ENCODE measurements at regions not wholly inside any gene's neighbourhood (a gene's known extent, or its start where the extent isn't known, plus 50 kb on each side); places are given as distances from the start of the nearest gene placed in this dataset.

DNA sequence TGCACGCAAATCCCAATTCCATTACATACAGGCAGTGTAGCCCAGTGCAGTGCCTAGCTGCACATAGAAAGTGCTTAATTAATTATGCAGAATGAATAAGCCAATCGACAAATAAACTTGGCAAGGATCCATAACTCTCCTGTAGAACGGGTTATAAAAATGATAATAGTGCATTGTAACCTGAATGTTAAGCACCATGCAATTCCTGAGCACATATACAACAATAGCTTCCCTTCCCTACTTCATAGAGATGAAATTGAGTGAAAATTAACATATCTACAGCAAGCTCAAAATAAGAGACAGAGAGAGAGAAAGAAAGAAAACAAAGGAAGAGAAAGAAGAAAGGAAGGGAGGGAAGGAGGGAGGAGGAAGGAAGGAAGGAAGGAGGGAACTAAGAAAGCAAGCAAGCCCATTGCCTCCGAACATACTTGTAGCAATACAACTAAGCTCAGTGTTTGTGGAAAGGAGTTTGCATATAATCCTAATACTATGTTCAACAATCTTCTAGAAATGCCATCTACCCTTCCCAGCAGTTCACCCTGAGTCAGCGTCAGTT is 1074.0 kb upstream of the LCORL start:
- Histone ChIP-seq H3K4me3 (ENCODE audit: insufficient read depth, low read length, poor library complexity, severe bottlenecking) (no peak overlapping the region), H2AFZ (ENCODE audit: low read depth, low read length, severe bottlenecking) (no peak overlapping the region), H3K9me3 (ENCODE audit: insufficient read depth, low read length) (no peaks in the 10 kb centered on the region), H3F3A (ENCODE audit: insufficient read depth) (no peaks in the 10 kb centered on the region), H3K36me3 (ENCODE audit: low read length) (no peaks in the 10 kb centered on the region), H3K9ac (ENCODE audit: low read length) (no peak overlapping the region), H3K27ac (ENCODE audit: low read depth, low read length) (no peak overlapping the region), H3K79me2 (ENCODE audit: insufficient read depth, low read length) (no peaks in the 10 kb centered on the region), H3K9me2 (replicated peaks; ENCODE audit: insufficient read depth, low read length) (no peaks in the 10 kb centered on the region), H4K20me1 (ENCODE audit: low read depth, low read length) (no peaks in the 10 kb centered on the region), H3K4me2 (ENCODE audit: low read depth, low read length, poor library complexity, severe bottlenecking) (no peak overlapping the region), H3K27me3 (ENCODE audit: low read length) (no peaks in the 10 kb centered on the region)
- TF ChIP-seq, protein P1, sequence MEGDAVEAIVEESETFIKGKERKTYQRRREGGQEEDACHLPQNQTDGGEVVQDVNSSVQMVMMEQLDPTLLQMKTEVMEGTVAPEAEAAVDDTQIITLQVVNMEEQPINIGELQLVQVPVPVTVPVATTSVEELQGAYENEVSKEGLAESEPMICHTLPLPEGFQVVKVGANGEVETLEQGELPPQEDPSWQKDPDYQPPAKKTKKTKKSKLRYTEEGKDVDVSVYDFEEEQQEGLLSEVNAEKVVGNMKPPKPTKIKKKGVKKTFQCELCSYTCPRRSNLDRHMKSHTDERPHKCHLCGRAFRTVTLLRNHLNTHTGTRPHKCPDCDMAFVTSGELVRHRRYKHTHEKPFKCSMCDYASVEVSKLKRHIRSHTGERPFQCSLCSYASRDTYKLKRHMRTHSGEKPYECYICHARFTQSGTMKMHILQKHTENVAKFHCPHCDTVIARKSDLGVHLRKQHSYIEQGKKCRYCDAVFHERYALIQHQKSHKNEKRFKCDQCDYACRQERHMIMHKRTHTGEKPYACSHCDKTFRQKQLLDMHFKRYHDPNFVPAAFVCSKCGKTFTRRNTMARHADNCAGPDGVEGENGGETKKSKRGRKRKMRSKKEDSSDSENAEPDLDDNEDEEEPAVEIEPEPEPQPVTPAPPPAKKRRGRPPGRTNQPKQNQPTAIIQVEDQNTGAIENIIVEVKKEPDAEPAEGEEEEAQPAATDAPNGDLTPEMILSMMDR (IDR thresholded peaks at IDR 0.05; ENCODE audit: insufficient read depth, low read length, poor library complexity, severe bottlenecking): no peak
- TF ChIP-seq EZH2phosphoT487 (conservative IDR thresholded peaks at IDR 0.05; ENCODE audit: low read length): no peak

DNA sequence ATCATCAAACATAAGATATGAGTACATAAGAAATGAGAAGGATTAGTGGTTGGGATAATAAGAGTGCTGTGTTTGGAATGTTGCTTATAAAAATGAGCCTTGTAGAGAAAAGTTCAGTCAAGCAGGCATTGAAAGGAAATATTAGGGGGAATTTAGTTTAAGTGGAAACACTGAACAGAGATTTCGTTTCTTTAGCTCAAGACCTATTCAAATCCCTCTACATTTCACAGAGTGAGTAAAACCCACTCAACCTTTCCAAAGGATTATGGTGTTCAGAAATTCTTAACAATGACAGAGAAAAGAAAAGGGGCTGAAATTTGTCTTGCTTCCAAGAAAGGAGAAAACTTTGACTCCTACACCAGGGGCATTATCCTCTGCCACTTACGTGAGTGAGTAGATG is 1072.4 kb upstream of the LCORL start:
- TF ChIP-seq EZH2phosphoT487 (conservative IDR thresholded peaks at IDR 0.05; ENCODE audit: low read length): no peak
- TF ChIP-seq, protein P1 (IDR thresholded peaks at IDR 0.05; ENCODE audit: insufficient read depth, low read length, poor library complexity, severe bottlenecking): no peak
- Histone ChIP-seq H3K27ac (ENCODE audit: low read depth, low read length) (no peak overlapping the region), H3K9me3 (ENCODE audit: insufficient read depth, low read length) (no peaks in the 10 kb centered on the region), H3F3A (ENCODE audit: insufficient read depth) (no peaks in the 10 kb centered on the region), H3K9me2 (replicated peaks; ENCODE audit: insufficient read depth, low read length) (no peaks in the 10 kb centered on the region), H3K79me2 (ENCODE audit: insufficient read depth, low read length) (no peaks in the 10 kb centered on the region), H3K4me3 (ENCODE audit: insufficient read depth, low read length, poor library complexity, severe bottlenecking) (no peak overlapping the region), H3K9ac (ENCODE audit: low read length) (no peak overlapping the region), H3K4me2 (ENCODE audit: low read depth, low read length, poor library complexity, severe bottlenecking) (no peak overlapping the region), H3K36me3 (ENCODE audit: low read length) (no peaks in the 10 kb centered on the region), H3K27me3 (ENCODE audit: low read length) (no peaks in the 10 kb centered on the region), H2AFZ (ENCODE audit: low read depth, low read length, severe bottlenecking) (no peak overlapping the region), H4K20me1 (ENCODE audit: low read depth, low read length) (no peaks in the 10 kb centered on the region)

DNA sequence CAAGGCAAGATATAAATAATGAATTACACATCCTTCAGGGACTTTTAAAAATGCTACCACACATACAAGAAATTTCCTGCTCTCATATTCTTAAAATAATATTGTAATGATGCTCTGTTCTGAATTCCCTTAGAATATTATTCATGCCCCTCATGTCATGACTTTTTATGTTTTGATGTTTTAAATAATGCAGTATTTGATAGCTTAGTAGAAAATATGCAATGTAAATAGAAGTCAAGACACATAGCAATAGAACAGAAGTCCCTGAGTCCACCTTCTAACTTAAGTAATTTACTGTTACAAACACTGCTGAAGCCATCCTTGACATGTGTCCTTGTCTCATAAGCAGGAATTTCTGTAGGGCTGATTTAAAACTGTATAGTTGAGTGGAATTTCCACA is 1071.2 kb upstream of the LCORL start:
- TF ChIP-seq, protein P1 (IDR thresholded peaks at IDR 0.05; ENCODE audit: insufficient read depth, low read length, poor library complexity, severe bottlenecking): no peak
- TF ChIP-seq EZH2phosphoT487 (conservative IDR thresholded peaks at IDR 0.05; ENCODE audit: low read length): no peak

More for the DNA sequence above, 1071.2 kb upstream of the LCORL start:
- no peaks in the 10 kb centered on the region for H4K20me1 ChIP-seq (ENCODE audit: low read depth, low read length)
- H3K4me2 ChIP-seq (ENCODE audit: low read depth, low read length, poor library complexity, severe bottlenecking): no peak overlapping the region
- no peak overlapping the region for H3K27ac ChIP-seq (ENCODE audit: low read depth, low read length)
- H2AFZ ChIP-seq (ENCODE audit: low read depth, low read length, severe bottlenecking): no peak overlapping the region
- H3K9me3 ChIP-seq (ENCODE audit: insufficient read depth, low read length): no peaks in the 10 kb centered on the region
- no peaks in the 10 kb centered on the region for H3K9me2 ChIP-seq (replicated peaks; ENCODE audit: insufficient read depth, low read length)
- no peak overlapping the region for H3K9ac ChIP-seq (ENCODE audit: low read length)
- no peaks in the 10 kb centered on the region for H3K79me2 ChIP-seq (ENCODE audit: insufficient read depth, low read length)
- no peaks in the 10 kb centered on the region for H3K36me3 ChIP-seq (ENCODE audit: low read length)
- no peaks in the 10 kb centered on the region for H3F3A ChIP-seq (ENCODE audit: insufficient read depth)
- H3K4me3 ChIP-seq (ENCODE audit: insufficient read depth, low read length, poor library complexity, severe bottlenecking): no peak overlapping the region
- H3K27me3 ChIP-seq (ENCODE audit: low read length): no peaks in the 10 kb centered on the region

All from SU-DHL-6 (cell line).